HCT116 (cell line): ENCODE measurements at regions not wholly inside any gene's neighbourhood (a gene's known extent, or its start where the extent isn't known, plus 50 kb on each side); places are given as distances from the start of the nearest gene placed in this dataset.
A peak's percentile ranks its signal among the peaks of the same experiment; 100 is the strongest.

ENCODE experiments used
- ATAC-seq: fragments of 200-7000 bp; cut with Tn5 transposase; 2 replicates; pipeline ENCODE4 v1.9.1; 2020; ENCODE audit warnings: mild to moderate bottlenecking, moderate library complexity
- BruUV-seq: library from RNA; stranded (reverse); fragments of 400-500 nt; replicated peaks from 2 replicates; lab custom pipeline; 2021; lab: Mats Ljungman, UMichigan
- CTCF ChIA-PET: fragments of 300-600 bp; sonication (Branson Sonifier 250); formaldehyde crosslinking; loops from one replicate; lab custom pipeline; 2021; ENCODE audit warnings: antibody characterized with exemption; lab: Charles Lee
- POLR2A ChIA-PET: fragments of 300-600, 350-600 bp; sonication (Branson Sonifier 250); formaldehyde crosslinking; loops from one replicate; lab custom pipeline; 2021; ENCODE audit warnings: antibody characterized with exemption; lab: Charles Lee
- RAD21 ChIA-PET, 2 experiments: fragments of 300-600 bp; sonication (Branson Sonifier 250); formaldehyde crosslinking; loops; one replicate each; lab custom pipeline; 2023; ENCODE audit warnings: low total read pairs in 2 of 2; ENCODE audit not compliant: uncharacterized antibody in 2 of 2, unreplicated experiment in 2 of 2, low non-redundant PET in 1 of 2; lab: Charles Lee
- DNase-seq: peaks from one replicate; pipeline ENCODE4 v3.0.0-alpha.2; 2010; ENCODE audit warnings: low read depth, low spot score
- H2AFZ ChIP-seq: fragments of 200-600 bp; shearing (Covaris generic), sonication (generic); 2 replicates; pipeline ENCODE4 v1.6.1; 2017; ENCODE audit warnings: low read depth, mixed run types, mixed read lengths, antibody characterized with exemption, low read length; ENCODE audit not compliant: poor library complexity, severe bottlenecking
- H3K27ac ChIP-seq: 2 replicates; pipeline ENCODE4 v1.5.1; 2012; ENCODE audit warnings: low read depth, low read length
- H3K27me3 ChIP-seq: fragments of 200-600 bp; sonication (generic); 2 replicates; pipeline ENCODE4 v1.6.1; 2016; ENCODE audit warnings: mixed run types, low read length, mixed read lengths; ENCODE audit not compliant: insufficient read depth
- H3K36me3 ChIP-seq, 2 experiments: fragments of 200-500 bp in 1 of 2; fragments of 200-600 bp in 1 of 2; sonication (Bioruptor generic) in 1 of 2; sonication (generic) in 1 of 2; 2 replicates each; pipeline versions ENCODE4 v1.5.1 to v1.6.1; 2014 to 2016; ENCODE audit warnings: low read length in 2 of 2, inconsistent platforms in 1 of 2, mixed read lengths in 1 of 2, mixed run types in 1 of 2; ENCODE audit not compliant: insufficient read depth in 2 of 2, control insufficient read depth in 1 of 2
- H3K4me1 ChIP-seq, 2 experiments: fragments of 200-600 bp in 1 of 2; sonication (generic) in 1 of 2; 2 replicates each; pipeline versions ENCODE4 v1.5.1 to v1.6.1; 2012 to 2017; ENCODE audit warnings: low read length in 2 of 2, inconsistent platforms in 1 of 2, mild to moderate bottlenecking in 1 of 2, mixed read lengths in 1 of 2, mixed run types in 1 of 2, moderate library complexity in 1 of 2; ENCODE audit not compliant: insufficient read depth in 2 of 2, control insufficient read depth in 1 of 2
- H3K4me2 ChIP-seq: fragments of 200-600 bp; sonication (generic); 2 replicates; pipeline ENCODE4 v1.6.1; 2017; ENCODE audit warnings: mixed run types, low read length, mixed read lengths
- H3K4me3 ChIP-seq, 2 experiments: fragments of 200-600 bp in 1 of 2; sonication (generic) in 1 of 2; replicated peaks in 1 of 2; 2 replicates each; pipeline ENCODE4 v1.5.1; 2011 to 2016; ENCODE audit warnings: low read length in 2 of 2, control low read depth in 1 of 2, low read depth in 1 of 2, mild to moderate bottlenecking in 1 of 2, mixed read lengths in 1 of 2, mixed run types in 1 of 2
- H3K79me2 ChIP-seq: fragments of 200-600 bp; sonication (generic); 2 replicates; pipeline ENCODE4 v1.6.1; 2017; ENCODE audit warnings: mild to moderate bottlenecking, mixed run types, low read length, moderate library complexity, mixed read lengths; ENCODE audit not compliant: insufficient read depth
- H3K9ac ChIP-seq: fragments of 200-600 bp; sonication (generic); 2 replicates; pipeline ENCODE4 v1.6.1; 2016; ENCODE audit warnings: low read length, mixed read lengths
- H3K9me2 ChIP-seq: fragments of 200-600 bp; sonication (generic), shearing (Covaris generic); 2 replicates; pipeline ENCODE4 v1.6.1; 2017; ENCODE audit warnings: mixed run types, mild to moderate bottlenecking, moderate library complexity; ENCODE audit not compliant: insufficient read depth
- H3K9me3 ChIP-seq, 2 experiments: fragments of 200-500 bp in 1 of 2; fragments of 200-600 bp in 1 of 2; sonication (Bioruptor generic) in 1 of 2; sonication (generic) in 1 of 2; 2 replicates each; pipeline ENCODE4 v1.6.1; 2014 to 2017; ENCODE audit warnings: low read length in 2 of 2, mixed read lengths in 2 of 2, inconsistent platforms in 1 of 2, low read depth in 1 of 2, mild to moderate bottlenecking in 1 of 2, mixed run types in 1 of 2, moderate library complexity in 1 of 2; ENCODE audit not compliant: control insufficient read depth in 1 of 2, insufficient read depth in 1 of 2
- H4K20me1 ChIP-seq: fragments of 200-600 bp; sonication (generic), shearing (Covaris generic); 2 replicates; pipeline ENCODE4 v1.6.1; 2017; ENCODE audit warnings: mixed run types, mild to moderate bottlenecking, moderate library complexity; ENCODE audit not compliant: insufficient read depth
- CBX3 ChIP-seq: IDR thresholded peaks from 2 replicates; pipeline ENCODE4 v1.6.1; 2012; ENCODE audit warnings: low read depth
- CEBPB ChIP-seq: IDR thresholded peaks from 2 replicates; pipeline ENCODE4 v1.6.1; 2012; ENCODE audit warnings: low read depth
- CTCF ChIP-seq, 3 experiments: fragments of 200-600 bp in 1 of 3; sonication (generic) in 1 of 3; IDR thresholded peaks in 2 of 3; conservative IDR thresholded peaks in 1 of 3; 2 replicates each; pipeline ENCODE4 v1.5.1; 2012 to 2017; ENCODE audit warnings: low read depth in 2 of 3, low read length in 2 of 3, antibody characterized with exemption in 1 of 3, borderline replicate concordance in 1 of 3, control low read depth in 1 of 3, mild to moderate bottlenecking in 1 of 3, mixed read lengths in 1 of 3, mixed run types in 1 of 3, moderate library complexity in 1 of 3; ENCODE audit not compliant: insufficient read depth in 1 of 3
- ELF1 ChIP-seq: IDR thresholded peaks from 2 replicates; pipeline ENCODE4 v1.6.1; 2012; ENCODE audit warnings: low read depth, borderline replicate concordance
- EZH2 ChIP-seq: fragments of 200-600 bp; sonication (generic); IDR thresholded peaks from 2 replicates; pipeline ENCODE4 v1.6.1; 2017; ENCODE audit warnings: antibody characterized with exemption, mixed run types
- POLR2A ChIP-seq: IDR thresholded peaks from 2 replicates; pipeline ENCODE4 v1.7.0; 2011; ENCODE audit warnings: borderline replicate concordance; ENCODE audit not compliant: insufficient read depth, insufficient read length; ENCODE audit errors: extremely low read depth
- RAD21 ChIP-seq: IDR thresholded peaks from 2 replicates; pipeline ENCODE4 v1.6.1; 2012; ENCODE audit warnings: low read depth, mild to moderate bottlenecking
- REST ChIP-seq: IDR thresholded peaks from 2 replicates; pipeline ENCODE4 v1.6.1; 2012; ENCODE audit warnings: low read depth
- TCF7L2 ChIP-seq: IDR thresholded peaks from 2 replicates; pipeline ENCODE4 v1.7.0; 2011; ENCODE audit warnings: borderline replicate concordance, inconsistent platforms; ENCODE audit not compliant: insufficient read depth, insufficient read length; ENCODE audit errors: extremely low read depth
- YY1 ChIP-seq: IDR thresholded peaks from 2 replicates; pipeline ENCODE4 v1.6.1; 2011; ENCODE audit warnings: low read length, low read depth, moderate library complexity, mild to moderate bottlenecking; ENCODE audit not compliant: insufficient replicate concordance; ENCODE audit errors: extremely low read depth
- ZNF274 ChIP-seq: fragments of 200-500 bp; sonication (Bioruptor generic); IDR thresholded peaks from 2 replicates; pipeline ENCODE4 v1.6.1; 2014; ENCODE audit warnings: mild to moderate bottlenecking, low read depth, low read length, inconsistent platforms
- intact Hi-C: fragments of 100-400 bp; cut with micrococcal nuclease; formaldehyde crosslinking; loops from 2 replicates; pipeline ENCODE4 v1.10.0; 2022

- no peak for TF ChIP-seq TCF7L2
- no peak for TF ChIP-seq EZH2
- no peak for TF ChIP-seq YY1
- no peak for TF ChIP-seq ZNF274
- TF ChIP-seq REST, result no peak
- TF ChIP-seq CEBPB, result no peak
- TF ChIP-seq CTCF (IDR thresholded peaks at IDR 0.05 in 2 of 3, conservative IDR thresholded peaks at IDR 0.05 in 1 of 3; ENCODE audit: borderline replicate concordance in 1 of 3, insufficient read depth in 1 of 3, low read depth in 2 of 3, low read length in 2 of 3), result no peak
- no peak for TF ChIP-seq POLR2A
- TF ChIP-seq CBX3, result no peak
- no peak for TF ChIP-seq RAD21
- TF ChIP-seq ELF1, result no peak
- peak; percentile 57 for ATAC-seq
- Histone ChIP-seq H3K9me2 (no peaks in the 10 kb centered on the region), H3K4me1 (peaks cover 0 to 4% of the 10 kb centered on the region in 2 experiments; a peak in 1 of 4 replicates), H3K79me2 (no peaks in the 10 kb centered on the region), H3K27ac (no peak overlapping the region), H3K36me3 (no peaks in the 10 kb centered on the region), H3K9ac (no peak overlapping the region), H3K4me2 (peak overlapping the region; percentile 33), H2AFZ (peak overlapping the region; percentile 84), H3K4me3 (no peak overlapping the region), H3K27me3 (no peaks in the 10 kb centered on the region), H3K9me3 (no peaks in the 10 kb centered on the region), H4K20me1 (no peaks in the 10 kb centered on the region)
- intact Hi-C loops, result loop anchor here (1.0 to 5.0 kb wide), 2 partner anchors 129 to 476 kb away; no protein-coding TSS in a partner anchor
- BruUV-seq, result no TSS peak
- no peak for DNase-seq
- POLR2A ChIA-PET, result no interaction called here
- CTCF ChIA-PET, result interaction anchor here (0.7 to 3.1 kb wide), 3 partner anchors 98 to 136 kb away, joined by 3 to 33 read pairs (median 3); no protein-coding TSS in a partner anchor
- RAD21 ChIA-PET, result interaction anchor here in 1 of 2 experiments (1.2 kb wide), 1 partner anchor 87 kb away, joined by 3 read pairs; the partner anchor contains the start of gene CTSL
Measured at GRCh38 chr9:87813119-87813463, 69.6 kb upstream of the SPATA31E1 start.
